Transverse colon (tissue), 4 donors: ENCODE measurements at regions not wholly inside any gene's neighbourhood (a gene's known extent, or its start where the extent isn't known, plus 50 kb on each side); places are given as distances from the start of the nearest gene placed in this dataset.

Experiments
- POLR2A ChIP-seq: fragments of 450-650 bp; IDR thresholded peaks from one replicate; pipeline ENCODE4 v1.6.1; 2016; ENCODE audit warnings: antibody characterized with exemption, mild to moderate bottlenecking, moderate library complexity
- POLR2AphosphoS5 ChIP-seq, 3 donors: sonication (generic); formaldehyde crosslinking; IDR thresholded peaks; one replicate each; pipeline ENCODE4 v1.6.1; 2016; ENCODE audit warnings: antibody characterized with exemption in 3 of 3
- TF ChIP-seq, protein P1 (sequence below), 5 experiments: fragments of 200-600 bp in 3 of 5; fragments of 450-650 bp in 2 of 5; sonication (generic) in 3 of 5; IDR thresholded peaks; 1 replicate in 2 of 5; 2 replicates in 3 of 5; pipeline ENCODE4 v1.5.1; 2016 to 2017; ENCODE audit warnings: antibody characterized with exemption in 5 of 5, inconsistent platforms in 3 of 5, mild to moderate bottlenecking in 2 of 5, moderate library complexity in 1 of 5

DNA sequence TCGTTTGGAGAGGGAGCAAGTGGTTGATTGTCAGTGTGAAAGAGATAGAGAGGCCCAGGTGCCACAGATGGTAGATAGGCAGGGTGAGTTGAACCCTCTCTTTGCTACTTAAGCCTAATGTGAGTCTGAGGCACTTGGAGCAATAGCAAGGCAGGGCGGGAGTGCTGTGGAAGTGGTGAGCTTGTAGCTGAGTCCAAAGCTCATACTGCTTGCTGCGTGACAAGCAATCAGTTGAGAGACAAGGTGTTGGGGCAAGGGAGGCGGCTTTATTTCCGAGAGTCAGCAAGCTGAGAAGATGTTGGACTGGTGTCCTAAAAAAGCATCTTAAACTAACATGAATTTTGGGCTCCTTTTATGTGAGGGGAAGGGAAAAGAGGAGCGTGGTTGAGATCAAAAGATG is 112.9 kb upstream of the ZKSCAN2 start:
- TF ChIP-seq, protein P1, sequence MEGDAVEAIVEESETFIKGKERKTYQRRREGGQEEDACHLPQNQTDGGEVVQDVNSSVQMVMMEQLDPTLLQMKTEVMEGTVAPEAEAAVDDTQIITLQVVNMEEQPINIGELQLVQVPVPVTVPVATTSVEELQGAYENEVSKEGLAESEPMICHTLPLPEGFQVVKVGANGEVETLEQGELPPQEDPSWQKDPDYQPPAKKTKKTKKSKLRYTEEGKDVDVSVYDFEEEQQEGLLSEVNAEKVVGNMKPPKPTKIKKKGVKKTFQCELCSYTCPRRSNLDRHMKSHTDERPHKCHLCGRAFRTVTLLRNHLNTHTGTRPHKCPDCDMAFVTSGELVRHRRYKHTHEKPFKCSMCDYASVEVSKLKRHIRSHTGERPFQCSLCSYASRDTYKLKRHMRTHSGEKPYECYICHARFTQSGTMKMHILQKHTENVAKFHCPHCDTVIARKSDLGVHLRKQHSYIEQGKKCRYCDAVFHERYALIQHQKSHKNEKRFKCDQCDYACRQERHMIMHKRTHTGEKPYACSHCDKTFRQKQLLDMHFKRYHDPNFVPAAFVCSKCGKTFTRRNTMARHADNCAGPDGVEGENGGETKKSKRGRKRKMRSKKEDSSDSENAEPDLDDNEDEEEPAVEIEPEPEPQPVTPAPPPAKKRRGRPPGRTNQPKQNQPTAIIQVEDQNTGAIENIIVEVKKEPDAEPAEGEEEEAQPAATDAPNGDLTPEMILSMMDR (IDR thresholded peaks at IDR 0.05) = no peak
- no peak for TF ChIP-seq POLR2A
- no peak for TF ChIP-seq POLR2AphosphoS5 (IDR thresholded peaks at IDR 0.05)
